ENCODE measurements at regions not wholly inside any gene's neighbourhood (a gene's known extent, or its start where the extent isn't known, plus 50 kb on each side); places are given as distances from the start of the nearest gene placed in this dataset.

DNA sequence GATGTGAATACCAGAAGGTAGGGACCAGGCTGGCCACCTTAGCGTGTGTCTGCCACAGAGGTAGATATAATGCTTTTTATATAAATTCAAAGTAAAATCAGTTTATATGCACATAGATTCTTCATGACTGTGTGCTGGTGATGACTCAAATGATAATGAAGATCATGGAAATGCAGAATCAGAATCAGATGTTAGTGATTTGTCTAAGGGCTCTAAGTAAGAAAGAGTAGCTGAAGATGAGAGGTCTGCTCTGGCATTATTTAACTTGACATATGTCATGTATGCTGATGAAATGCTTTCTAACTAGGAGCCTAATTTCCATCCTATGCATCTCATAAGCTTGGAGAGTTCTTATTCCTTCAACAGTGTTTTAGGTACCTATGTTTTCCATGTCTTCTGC lies 50.3 kb upstream of the DPH6 start:
- dilution Hi-C loops (cut with HindIII; ENCODE audit: low sequenced_read_pairs, unreplicated experiment): no loop called here
- H4K5ac ChIP-seq (ENCODE audit: low read depth, low read length): no peak overlapping the region
- CTCF ChIA-PET: no interaction called here
- no peaks in the 10 kb centered on the region for H3K9me3 ChIP-seq (ENCODE audit: control insufficient read depth, insufficient read depth, low read length)
- no CpG with 5 or more reads among the region's 1 CpG for WGBS, 2 experiments (ENCODE audit: extremely low coverage in 2 of 2, insufficient read length in 1 of 2)
- no peak overlapping the region for H3K56ac ChIP-seq (ENCODE audit: extremely low read depth, insufficient read depth, low read length)
- H4K8ac ChIP-seq (ENCODE audit: low read depth in 2 of 2, low read length in 2 of 2): no peak overlapping the region
- H2BK120ac ChIP-seq (ENCODE audit: low read depth, low read length): no peak overlapping the region
- H3K4me2 ChIP-seq (ENCODE audit: low read depth, low read length): no peak overlapping the region
- intact Hi-C loops (cut with micrococcal nuclease): no loop called here
- H2AK5ac ChIP-seq (ENCODE audit: low read depth, low read length): no peak overlapping the region
- H3K9me1 ChIP-seq (ENCODE audit: insufficient read depth, low read length): no peaks in the 10 kb centered on the region
- H3K4me3 ChIP-seq (ENCODE audit: insufficient read depth, low read depth, low read length): no peak overlapping the region
- H3K27me3 ChIP-seq (ENCODE audit: control insufficient read depth, insufficient read depth, low read length): no peaks in the 10 kb centered on the region
- no peak overlapping the region for H4K91ac ChIP-seq (ENCODE audit: insufficient read depth, low read depth, low read length)
- H3K18ac ChIP-seq (ENCODE audit: low read depth, low read length): no peak overlapping the region
- H2AK9ac ChIP-seq (replicated peaks; ENCODE audit: low read depth, low read length, poor library complexity): no peak overlapping the region
- no peak overlapping the region for H2BK5ac ChIP-seq (ENCODE audit: low read depth, low read length, poor library complexity, severe bottlenecking)
- H3K27ac ChIP-seq (ENCODE audit: insufficient read depth, low read length): no peak overlapping the region
- peak; percentile 46 for DNase-seq
- in situ Hi-C loops (cut with MboI; ENCODE audit: low sequenced_read_pairs): no loop called here
- H2BK20ac ChIP-seq (ENCODE audit: low read depth, low read length): no peak overlapping the region
- H3K4ac ChIP-seq (ENCODE audit: low read depth, low read length): no peak overlapping the region
- H3K36me3 ChIP-seq (ENCODE audit: control insufficient read depth, insufficient read depth, low read length): no peaks in the 10 kb centered on the region
- no peak overlapping the region for H2AFZ ChIP-seq (replicated peaks; ENCODE audit: low read length, poor library complexity)
- TF ChIP-seq, protein P1, sequence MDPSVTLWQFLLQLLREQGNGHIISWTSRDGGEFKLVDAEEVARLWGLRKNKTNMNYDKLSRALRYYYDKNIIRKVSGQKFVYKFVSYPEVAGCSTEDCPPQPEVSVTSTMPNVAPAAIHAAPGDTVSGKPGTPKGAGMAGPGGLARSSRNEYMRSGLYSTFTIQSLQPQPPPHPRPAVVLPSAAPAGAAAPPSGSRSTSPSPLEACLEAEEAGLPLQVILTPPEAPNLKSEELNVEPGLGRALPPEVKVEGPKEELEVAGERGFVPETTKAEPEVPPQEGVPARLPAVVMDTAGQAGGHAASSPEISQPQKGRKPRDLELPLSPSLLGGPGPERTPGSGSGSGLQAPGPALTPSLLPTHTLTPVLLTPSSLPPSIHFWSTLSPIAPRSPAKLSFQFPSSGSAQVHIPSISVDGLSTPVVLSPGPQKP (IDR thresholded peaks at IDR 0.05; ENCODE audit: borderline replicate concordance, low read depth, low read length): no peak
- TF ChIP-seq RCOR1 (IDR thresholded peaks at IDR 0.05; ENCODE audit: insufficient replicate concordance, low read length) (no peak), BHLHE40 (IDR thresholded peaks at IDR 0.05; ENCODE audit: low read depth, low read length) (no peak), CTCF (conservative IDR thresholded peaks at IDR 0.05; ENCODE audit: low read depth, low read length) (no peak), MAZ (IDR thresholded peaks at IDR 0.05; ENCODE audit: borderline replicate concordance, low read depth, low read length) (no peak), RAD21 (IDR thresholded peaks at IDR 0.05; ENCODE audit: low read length) (no peak), RFX5 (IDR thresholded peaks at IDR 0.05; ENCODE audit: low read depth, low read length) (no peak), CHD1 (IDR thresholded peaks at IDR 0.05; ENCODE audit: low read depth, low read length) (no peak), MXI1 (IDR thresholded peaks at IDR 0.05; ENCODE audit: borderline replicate concordance, low read depth, low read length) (no peak), NFE2L2 (IDR thresholded peaks at IDR 0.05; ENCODE audit: low read depth, low read length) (no peak), CEBPB (IDR thresholded peaks at IDR 0.05; ENCODE audit: low read depth, low read length) (no peak), SMC3 (IDR thresholded peaks at IDR 0.05; ENCODE audit: low read depth, low read length) (no peak), MAFK (IDR thresholded peaks at IDR 0.05; ENCODE audit: low read depth, low read length) (no peak), POLR2A (IDR thresholded peaks at IDR 0.05; ENCODE audit: low read depth, low read length) (no peak), FOS (IDR thresholded peaks at IDR 0.05; ENCODE audit: low read depth, low read length) (no peak)
- TF ChIP-seq, protein P2, sequence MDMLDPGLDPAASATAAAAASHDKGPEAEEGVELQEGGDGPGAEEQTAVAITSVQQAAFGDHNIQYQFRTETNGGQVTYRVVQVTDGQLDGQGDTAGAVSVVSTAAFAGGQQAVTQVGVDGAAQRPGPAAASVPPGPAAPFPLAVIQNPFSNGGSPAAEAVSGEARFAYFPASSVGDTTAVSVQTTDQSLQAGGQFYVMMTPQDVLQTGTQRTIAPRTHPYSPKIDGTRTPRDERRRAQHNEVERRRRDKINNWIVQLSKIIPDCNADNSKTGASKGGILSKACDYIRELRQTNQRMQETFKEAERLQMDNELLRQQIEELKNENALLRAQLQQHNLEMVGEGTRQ (IDR thresholded peaks at IDR 0.05; ENCODE audit: low read depth, low read length): no peak
- BruUV-seq (replicated peaks): no TSS peak
- no peaks in the 10 kb centered on the region for H3K4me1 ChIP-seq (ENCODE audit: control insufficient read depth, insufficient read depth, low read length)
- H3K14ac ChIP-seq (replicated peaks; ENCODE audit: low read depth, low read length): no peak overlapping the region
- no peaks in the 10 kb centered on the region for H3K79me1 ChIP-seq (ENCODE audit: low read depth in 1 of 2, low read length in 2 of 2)
- no peak overlapping the region for H3K23ac ChIP-seq (ENCODE audit: low read depth, low read length)
- POLR2A ChIA-PET (ENCODE audit: unreplicated experiment): no interaction called here
- no peak overlapping the region for H2BK15ac ChIP-seq (ENCODE audit: low read depth, low read length)
- H4K20me1 ChIP-seq (ENCODE audit: insufficient read depth, low read length): no peaks in the 10 kb centered on the region
- no peak for ATAC-seq (ENCODE audit: low read depth)
- no peak overlapping the region for H3K9ac ChIP-seq (ENCODE audit: low read depth, low read length)

Data from IMR-90 (cell line).